CMK (cell line): ENCODE measurements at regions not wholly inside any gene's neighbourhood (a gene's known extent, or its start where the extent isn't known, plus 50 kb on each side); places are given as distances from the start of the nearest gene placed in this dataset.

Source experiments
- DNase-seq: peaks from one replicate; pipeline ENCODE4 v3.0.0-alpha.2; 2010; ENCODE audit warnings: low read depth

GRCh38 chr7:131188367-131189339, 139.0 kb upstream of the MKLN1 start:
- peak; percentile 22 for DNase-seq

GRCh38 chr7:131189488-131189887, 138.2 kb upstream of the MKLN1 start:
- no peak for DNase-seq

GRCh38 chr7:131190146-131190545, 137.5 kb upstream of the MKLN1 start:
- no peak for DNase-seq

GRCh38 chr7:131190581-131190980, 137.1 kb upstream of the MKLN1 start:
- no peak for DNase-seq

GRCh38 chr7:131194070-131194865, 133.4 kb upstream of the MKLN1 start:
- DNase-seq, result no peak

GRCh38 chr7:131196803-131197202, 130.9 kb upstream of the MKLN1 start:
- DNase-seq, result no peak

- DNase-seq, result no peak
These were observed 129.6 kb upstream of the MKLN1 start for GRCh38 chr7:131197920-131198615.

GRCh38 chr7:131202451-131202850, 125.2 kb upstream of the MKLN1 start:
- no peak for DNase-seq

GRCh38 chr7:131203291-131203976, 124.2 kb upstream of the MKLN1 start:
- DNase-seq, result no peak

GRCh38 chr7:131208777-131209176, 118.9 kb upstream of the MKLN1 start:
- no peak for DNase-seq

- DNase-seq, result no peak
These were observed 117.1 kb upstream of the MKLN1 start for GRCh38 chr7:131210618-131211017.

- no peak for DNase-seq
These were observed 116.2 kb upstream of the MKLN1 start for GRCh38 chr7:131211500-131211899.

- DNase-seq, result no peak
These were observed 115.6 kb upstream of the MKLN1 start for GRCh38 chr7:131212114-131212513.

GRCh38 chr7:131218727-131219128, 108.9 kb upstream of the MKLN1 start:
- peak; percentile 12 for DNase-seq

GRCh38 chr7:131219312-131220041, 108.2 kb upstream of the MKLN1 start:
- DNase-seq, result no peak

GRCh38 chr7:131221061-131221460, 106.6 kb upstream of the MKLN1 start:
- no peak for DNase-seq

GRCh38 chr7:131222171-131222570, 105.5 kb upstream of the MKLN1 start:
- DNase-seq, result no peak

GRCh38 chr7:131223151-131223550, 104.5 kb upstream of the MKLN1 start:
- DNase-seq, result no peak

- no peak for DNase-seq
These were observed 102.7 kb upstream of the MKLN1 start for GRCh38 chr7:131224996-131225395.

- DNase-seq, result no peak
These were observed 101.8 kb upstream of the MKLN1 start for GRCh38 chr7:131225619-131226513.
